ENCODE measurements at regions not wholly inside any gene's neighbourhood (a gene's known extent, or its start where the extent isn't known, plus 50 kb on each side); places are given as distances from the start of the nearest gene placed in this dataset.
"Not testable (repeated sequence)": the region's sequence is repeated elsewhere in the genome, so short reads cannot be mapped to it uniquely, and the experiment has no call there.

GRCh38 chr15:24835301-24835700 lies 119.5 kb upstream of the SNRPN start:
- no peak for DNase-seq (ENCODE audit: low spot score)

GRCh38 chr15:24848050-24848449 lies 106.7 kb upstream of the SNRPN start:
- no peak for DNase-seq (ENCODE audit: low spot score)

- DNase-seq (ENCODE audit: low spot score): no peak
Measured at GRCh38 chr15:24856397-24857390, 98.1 kb upstream of the SNRPN start.

- no peak for DNase-seq (ENCODE audit: low spot score)
Measured at GRCh38 chr15:24857763-24858162, 97.0 kb upstream of the SNRPN start.

GRCh38 chr15:24858183-24858582 lies 96.6 kb upstream of the SNRPN start:
- not testable (repeated sequence) for DNase-seq (ENCODE audit: low spot score)

- no peak for DNase-seq (ENCODE audit: low spot score)
Measured at GRCh38 chr15:24858737-24859601, 95.8 kb upstream of the SNRPN start.

- DNase-seq (ENCODE audit: low spot score): no peak
Measured at GRCh38 chr15:24861014-24861690, 93.6 kb upstream of the SNRPN start.

GRCh38 chr15:24862726-24863521 lies 91.9 kb upstream of the SNRPN start:
- DNase-seq (ENCODE audit: low spot score): no peak

GRCh38 chr15:24865303-24865702 lies 89.5 kb upstream of the SNRPN start:
- DNase-seq (ENCODE audit: low spot score): no peak

- no peak for DNase-seq (ENCODE audit: low spot score)
Measured at GRCh38 chr15:24877174-24877573, 77.6 kb upstream of the SNRPN start.

- no peak for DNase-seq (ENCODE audit: low spot score)
Measured at GRCh38 chr15:24878153-24878552, 76.6 kb upstream of the SNRPN start.

- no peak for DNase-seq (ENCODE audit: low spot score)
Measured at GRCh38 chr15:24879492-24879891, 75.3 kb upstream of the SNRPN start.

- DNase-seq (ENCODE audit: low spot score): no peak
Measured at GRCh38 chr15:24880663-24881062, 74.1 kb upstream of the SNRPN start.

- no peak for DNase-seq (ENCODE audit: low spot score)
Measured at GRCh38 chr15:24886538-24886937, 68.2 kb upstream of the SNRPN start.

GRCh38 chr15:24898715-24899272 lies 56.0 kb upstream of the SNRPN start:
- DNase-seq (ENCODE audit: low spot score): no peak

GRCh38 chr15:24899367-24899766 lies 55.4 kb upstream of the SNRPN start:
- no peak for DNase-seq (ENCODE audit: low spot score)

GRCh38 chr15:24899795-24900194 lies 55.0 kb upstream of the SNRPN start:
- DNase-seq (ENCODE audit: low spot score): no peak

GRCh38 chr15:24901409-24901808 lies 53.4 kb upstream of the SNRPN start:
- no peak for DNase-seq (ENCODE audit: low spot score)
